HCT116 (cell line): ENCODE measurements at regions not wholly inside any gene's neighbourhood (a gene's known extent, or its start where the extent isn't known, plus 50 kb on each side); places are given as distances from the start of the nearest gene placed in this dataset.

Experiments
- CBX3 ChIP-seq: IDR thresholded peaks from 2 replicates; pipeline ENCODE4 v1.6.1; 2012; ENCODE audit warnings: low read depth
- CEBPB ChIP-seq: IDR thresholded peaks from 2 replicates; pipeline ENCODE4 v1.6.1; 2012; ENCODE audit warnings: low read depth
- CTCF ChIP-seq, 3 experiments: fragments of 200-600 bp in 1 of 3; sonication (generic) in 1 of 3; IDR thresholded peaks in 2 of 3; conservative IDR thresholded peaks in 1 of 3; 2 replicates each; pipeline ENCODE4 v1.5.1; 2012 to 2017; ENCODE audit warnings: low read depth in 2 of 3, low read length in 2 of 3, antibody characterized with exemption in 1 of 3, borderline replicate concordance in 1 of 3, control low read depth in 1 of 3, mild to moderate bottlenecking in 1 of 3, mixed read lengths in 1 of 3, mixed run types in 1 of 3, moderate library complexity in 1 of 3; ENCODE audit not compliant: insufficient read depth in 1 of 3
- EZH2 ChIP-seq: fragments of 200-600 bp; sonication (generic); IDR thresholded peaks from 2 replicates; pipeline ENCODE4 v1.6.1; 2017; ENCODE audit warnings: antibody characterized with exemption, mixed run types
- POLR2A ChIP-seq: IDR thresholded peaks from 2 replicates; pipeline ENCODE4 v1.7.0; 2011; ENCODE audit warnings: borderline replicate concordance; ENCODE audit not compliant: insufficient read depth, insufficient read length; ENCODE audit errors: extremely low read depth
- POLR2AphosphoS5 ChIP-seq: IDR thresholded peaks from 2 replicates; pipeline ENCODE4 v1.6.1; 2011; ENCODE audit warnings: mild to moderate bottlenecking, low read depth, low read length, moderate library complexity
- RAD21 ChIP-seq: IDR thresholded peaks from 2 replicates; pipeline ENCODE4 v1.6.1; 2012; ENCODE audit warnings: low read depth, mild to moderate bottlenecking
- REST ChIP-seq: IDR thresholded peaks from 2 replicates; pipeline ENCODE4 v1.6.1; 2012; ENCODE audit warnings: low read depth
- SIN3A ChIP-seq: IDR thresholded peaks from 2 replicates; pipeline ENCODE4 v1.6.1; 2012; ENCODE audit warnings: low read depth
- TCF7L2 ChIP-seq: IDR thresholded peaks from 2 replicates; pipeline ENCODE4 v1.7.0; 2011; ENCODE audit warnings: borderline replicate concordance, inconsistent platforms; ENCODE audit not compliant: insufficient read depth, insufficient read length; ENCODE audit errors: extremely low read depth
- YY1 ChIP-seq: IDR thresholded peaks from 2 replicates; pipeline ENCODE4 v1.6.1; 2011; ENCODE audit warnings: low read length, low read depth, moderate library complexity, mild to moderate bottlenecking; ENCODE audit not compliant: insufficient replicate concordance; ENCODE audit errors: extremely low read depth
- ZBTB33 ChIP-seq: IDR thresholded peaks from 2 replicates; pipeline ENCODE4 v1.6.1; 2011; ENCODE audit warnings: mild to moderate bottlenecking, low read length, moderate library complexity; ENCODE audit not compliant: insufficient replicate concordance; ENCODE audit errors: extremely low read depth

GRCh38 chr18:35776473-35776872 lies 194.9 kb downstream of the GALNT1 start:
- TF ChIP-seq POLR2A (no peak), CTCF (IDR thresholded peaks at IDR 0.05 in 2 of 3, conservative IDR thresholded peaks at IDR 0.05 in 1 of 3; ENCODE audit: borderline replicate concordance in 1 of 3, insufficient read depth in 1 of 3, low read depth in 2 of 3, low read length in 2 of 3) (no peak), SIN3A (no peak), REST (no peak), YY1 (no peak), POLR2AphosphoS5 (no peak), EZH2 (no peak), CBX3 (no peak), TCF7L2 (no peak), CEBPB (no peak), ZBTB33 (no peak), RAD21 (no peak)
